Smooth muscle cell (in vitro differentiated cells): ENCODE measurements at regions not wholly inside any gene's neighbourhood (a gene's known extent, or its start where the extent isn't known, plus 50 kb on each side); places are given as distances from the start of the nearest gene placed in this dataset.

Source experiments
- DNase-seq: peaks from one replicate; lab custom pipeline; 2025; ENCODE audit not compliant: unreplicated experiment; lab: John Stamatoyannopoulos, UW
- H2AFZ ChIP-seq: fragments of 200-600 bp; sonication (generic); 2 replicates; pipeline ENCODE4 v1.6.0; 2016; ENCODE audit warnings: antibody characterized with exemption, low read depth, mild to moderate bottlenecking
- H3F3A ChIP-seq: fragments of 200-600 bp; sonication (generic); 2 replicates; pipeline ENCODE4 v1.6.0; 2017; ENCODE audit warnings: antibody characterized with exemption, low read depth
- H3K27ac ChIP-seq: fragments of 200-600 bp; sonication (generic); 2 replicates; pipeline ENCODE4 v1.5.1; 2016; ENCODE audit warnings: low read depth, mild to moderate bottlenecking
- H3K27me3 ChIP-seq: fragments of 200-600 bp; sonication (generic); 2 replicates; pipeline ENCODE4 v1.6.1; 2016; ENCODE audit warnings: low read depth, mild to moderate bottlenecking
- H3K36me3 ChIP-seq: fragments of 200-600 bp; sonication (generic); 2 replicates; pipeline ENCODE4 v1.5.1; 2016; ENCODE audit warnings: low read depth
- H3K4me1 ChIP-seq: fragments of 200-600 bp; sonication (generic); 2 replicates; pipeline ENCODE4 v1.5.1; 2016; ENCODE audit warnings: low read depth
- H3K4me2 ChIP-seq: fragments of 200-600 bp; sonication (generic); 2 replicates; pipeline ENCODE4 v1.6.0; 2016; ENCODE audit warnings: mild to moderate bottlenecking
- H3K4me3 ChIP-seq: fragments of 200-600 bp; sonication (generic); 2 replicates; pipeline ENCODE4 v1.5.1; 2016; ENCODE audit warnings: mild to moderate bottlenecking
- H3K79me2 ChIP-seq: fragments of 200-600 bp; sonication (generic); 2 replicates; pipeline ENCODE4 v1.6.0; 2016; ENCODE audit warnings: low read depth, mild to moderate bottlenecking
- H3K9ac ChIP-seq: fragments of 200-600 bp; sonication (generic); 2 replicates; pipeline ENCODE4 v1.6.0; 2016; ENCODE audit warnings: low read depth
- H3K9me3 ChIP-seq: fragments of 200-600 bp; sonication (generic); replicated peaks from 2 replicates; pipeline ENCODE4 v1.5.1; 2016; ENCODE audit warnings: low read depth
- H4K20me1 ChIP-seq: fragments of 200-600 bp; sonication (generic); 2 replicates; pipeline ENCODE4 v1.6.0; 2016; ENCODE audit warnings: low read depth
- CTCF ChIP-seq: fragments of 200-600 bp; sonication (generic); IDR thresholded peaks from 2 replicates; pipeline ENCODE4 v1.5.1; 2017; ENCODE audit warnings: borderline replicate concordance, mild to moderate bottlenecking, antibody characterized with exemption; ENCODE audit not compliant: insufficient read depth, poor library complexity, severe bottlenecking
- WGBS: methylation state at CpG from one replicate; pipeline ENCODE4 v1.1.7; 2016; ENCODE audit warnings: low lambda C conversion rate; 5-methylcytosine and 5-hydroxymethylcytosine counted together

DNA sequence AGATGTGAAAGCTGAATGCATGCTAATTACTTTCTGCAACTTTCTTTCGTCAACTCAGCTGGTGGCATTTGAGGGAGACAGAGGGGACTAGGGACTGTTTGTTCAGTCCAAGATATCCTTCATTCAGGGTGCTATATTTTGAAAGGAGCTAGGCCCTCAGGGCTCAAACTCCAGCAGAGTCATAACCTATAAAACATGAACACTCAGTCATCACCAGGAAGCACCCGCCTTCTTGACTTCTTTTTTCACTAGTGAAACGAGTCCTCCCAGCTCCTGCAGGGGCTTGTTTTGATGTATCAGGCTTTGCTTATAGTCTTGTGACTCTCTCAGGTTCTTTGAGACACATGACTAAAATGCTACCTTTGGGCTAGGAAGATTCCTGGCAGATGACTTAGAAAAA is 230.6 kb downstream of the PCDH7 start:
- Histone ChIP-seq H3K27me3 (no peaks in the 10 kb centered on the region), H3K27ac (peak overlapping the region; percentile 36), H3K4me2 (no peak overlapping the region), H3K4me3 (no peak overlapping the region), H3K9ac (no peak overlapping the region), H3K9me3 (no peaks in the 10 kb centered on the region), H4K20me1 (no peaks in the 10 kb centered on the region), H3K79me2 (no peaks in the 10 kb centered on the region), H3F3A (peaks cover 4% of the 10 kb centered on the region), H3K36me3 (no peaks in the 10 kb centered on the region), H3K4me1 (peaks cover 8% of the 10 kb centered on the region), H2AFZ (no peak overlapping the region)
- DNase-seq, result no peak
- no peak for TF ChIP-seq CTCF
- WGBS, result 38% methylated on average over 3 of the region's 3 CpGs

- 32% methylated on average over 4 of the region's 4 CpGs for WGBS
- no peaks in the 10 kb centered on the region for H3K36me3 ChIP-seq
- H3K9ac ChIP-seq, result no peak overlapping the region
- H3K4me1 ChIP-seq, result peaks cover 8% of the 10 kb centered on the region
- no peak overlapping the region for H2AFZ ChIP-seq
- H4K20me1 ChIP-seq, result no peaks in the 10 kb centered on the region
- peak overlapping the region; percentile 36 for H3K27ac ChIP-seq
- no peak for DNase-seq
- no peaks in the 10 kb centered on the region for H3K9me3 ChIP-seq
- H3K4me2 ChIP-seq, result peak overlapping the region; percentile 26
- H3K4me3 ChIP-seq, result no peak overlapping the region
- no peaks in the 10 kb centered on the region for H3K79me2 ChIP-seq
- peaks cover 4% of the 10 kb centered on the region for H3F3A ChIP-seq
- no peak for TF ChIP-seq CTCF
- no peaks in the 10 kb centered on the region for H3K27me3 ChIP-seq
Measured at GRCh38 chr4:30952526-30953219, 232.5 kb downstream of the PCDH7 start.

DNA sequence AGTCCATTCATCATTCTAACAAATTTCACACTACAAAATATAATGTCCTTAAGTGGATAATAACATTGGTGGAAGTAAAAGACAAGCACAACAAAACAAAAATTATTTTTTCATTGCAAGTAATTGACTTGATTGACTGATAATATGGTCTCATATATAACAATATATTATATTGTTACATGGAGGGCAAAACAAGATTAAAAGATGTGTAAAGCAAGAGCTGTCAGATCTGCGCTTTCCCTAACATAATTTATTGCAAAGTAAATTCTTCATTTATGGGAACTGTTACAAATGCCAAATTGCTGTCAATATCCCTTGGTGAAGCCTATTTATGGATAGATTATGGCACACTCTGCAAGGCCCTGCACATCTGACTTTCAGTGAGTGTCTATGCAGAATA is 233.6 kb downstream of the PCDH7 start:
- DNase-seq, result no peak
- Histone ChIP-seq H3K36me3 (no peaks in the 10 kb centered on the region), H3F3A (peaks cover 4% of the 10 kb centered on the region), H3K9me3 (no peaks in the 10 kb centered on the region), H3K27ac (no peak overlapping the region), H3K9ac (no peak overlapping the region), H3K4me3 (no peak overlapping the region), H3K4me1 (peaks cover 3% of the 10 kb centered on the region), H3K27me3 (no peaks in the 10 kb centered on the region), H3K79me2 (no peaks in the 10 kb centered on the region), H4K20me1 (no peaks in the 10 kb centered on the region), H2AFZ (no peak overlapping the region), H3K4me2 (no peak overlapping the region)
- 88% methylated on average over 1 of the region's 1 CpG for WGBS
- TF ChIP-seq CTCF, result no peak

- Histone ChIP-seq H3K9me3 (no peaks in the 10 kb centered on the region), H3K36me3 (no peaks in the 10 kb centered on the region), H3K4me2 (no peak overlapping the region), H4K20me1 (no peaks in the 10 kb centered on the region), H3K27me3 (no peaks in the 10 kb centered on the region), H3K9ac (no peak overlapping the region), H3K27ac (no peak overlapping the region), H3F3A (no peaks in the 10 kb centered on the region), H3K4me1 (no peaks in the 10 kb centered on the region), H3K4me3 (no peak overlapping the region), H2AFZ (no peak overlapping the region), H3K79me2 (no peaks in the 10 kb centered on the region)
- DNase-seq, result no peak
- no peak for TF ChIP-seq CTCF
- 76% methylated on average over 6 of the region's 6 CpGs for WGBS
Measured at GRCh38 chr4:30956916-30957315, 236.7 kb downstream of the PCDH7 start.
